HepG2 (cell line): ENCODE measurements at regions not wholly inside any gene's neighbourhood (a gene's known extent, or its start where the extent isn't known, plus 50 kb on each side); places are given as distances from the start of the nearest gene placed in this dataset.

ENCODE experiments used
- ATAC-seq: fragments of 200-7000 bp; cut with Tn5 transposase; 3 replicates; pipeline ENCODE4 v1.9.1; 2020; ENCODE audit warnings: mild to moderate bottlenecking, moderate library complexity
- BruUV-seq: library from RNA; stranded (reverse); fragments of 400-500 nt; replicated peaks from 2 replicates; lab custom pipeline; 2021; lab: Mats Ljungman, UMichigan
- CTCF ChIA-PET: fragments of 300-600 bp; formaldehyde crosslinking; extraction: SDS; loops from one replicate; lab custom pipeline; 2021; ENCODE audit warnings: low total read pairs, inconsistent platforms, low intra/inter-chr PET ratio; lab: Yijun Ruan, JAX
- POLR2A ChIA-PET: fragments of 350-600 bp; sonication (Branson Sonifier 250); formaldehyde crosslinking; loops from one replicate; lab custom pipeline; 2020; ENCODE audit warnings: antibody characterized with exemption, inconsistent platforms; lab: Yijun Ruan, JAX
- DNase-seq: peaks from one replicate; pipeline ENCODE4 v3.0.0-alpha.2; 2015; ENCODE audit warnings: low spot score
- FAIRE-seq: peaks from 3 replicates; lab custom pipeline; 2011; peaks lifted over from hg19 to GRCh38; lab: Jason Lieb, UNC
- H2AFZ ChIP-seq: one replicate; pipeline ENCODE4 v1.6.1; 2011; ENCODE audit warnings: low read length, inconsistent platforms
- H3K27ac ChIP-seq: fragments of 300-600 bp; 3 replicates; pipeline ENCODE4 v1.8.0; 2011; ENCODE audit warnings: mixed run types, mild to moderate bottlenecking, mixed read lengths, low read length, inconsistent platforms; ENCODE audit not compliant: insufficient read depth; ENCODE audit errors: extremely low read length
- H3K27me3 ChIP-seq, 2 experiments: fragments of 200-600 bp in 1 of 2; 2 replicates in 1 of 2; 3 replicates in 1 of 2; pipeline versions ENCODE4 v1.6.0 to v1.8.0; 2011; ENCODE audit warnings: low read length in 2 of 2, mild to moderate bottlenecking in 2 of 2, moderate library complexity in 2 of 2, inconsistent platforms in 1 of 2; ENCODE audit not compliant: insufficient read depth in 2 of 2, control insufficient read depth in 1 of 2
- H3K36me3 ChIP-seq, 2 experiments: fragments of 200-600 bp in 1 of 2; replicated peaks in 1 of 2; 2 replicates in 1 of 2; 3 replicates in 1 of 2; pipeline versions ENCODE4 v1.5.1 to v1.8.0; 2011; ENCODE audit warnings: low read length in 2 of 2, inconsistent platforms in 1 of 2; ENCODE audit not compliant: insufficient read depth in 2 of 2, control insufficient read depth in 1 of 2
- H3K4me1 ChIP-seq: 2 replicates; pipeline ENCODE4 v1.5.1; 2012; ENCODE audit warnings: low read length, inconsistent platforms; ENCODE audit not compliant: insufficient read depth
- H3K4me2 ChIP-seq: 2 replicates; pipeline ENCODE4 v1.6.0; 2011; ENCODE audit warnings: low read depth, low read length, inconsistent platforms
- H3K4me3 ChIP-seq, 3 experiments: fragments of 200-600 bp in 1 of 3; sonication (generic), shearing (Covaris generic) in 1 of 3; replicated peaks in 1 of 3; 2 replicates each; pipeline ENCODE4 v1.5.1; 2011 to 2016; ENCODE audit warnings: low read length in 3 of 3, inconsistent platforms in 2 of 3, low read depth in 2 of 3, mild to moderate bottlenecking in 2 of 3, control low read depth in 1 of 3, mixed read lengths in 1 of 3; ENCODE audit not compliant: insufficient read depth in 1 of 3
- H3K79me2 ChIP-seq: one replicate; pipeline ENCODE4 v1.6.1; 2011; ENCODE audit warnings: low read length, inconsistent platforms; ENCODE audit not compliant: insufficient read depth
- H3K9ac ChIP-seq: 2 replicates; pipeline ENCODE4 v1.6.0; 2011; ENCODE audit warnings: mild to moderate bottlenecking, low read depth, low read length, inconsistent platforms; ENCODE audit not compliant: insufficient read depth
- H3K9me3 ChIP-seq: 2 replicates; pipeline ENCODE4 v1.5.1; 2012; ENCODE audit warnings: mild to moderate bottlenecking, low read length
- H4K20me1 ChIP-seq: 2 replicates; pipeline ENCODE4 v1.6.0; 2011; ENCODE audit warnings: inconsistent platforms, mild to moderate bottlenecking, low read length, moderate library complexity; ENCODE audit not compliant: insufficient read depth
- SIX4 ChIP-seq: sonication (generic); formaldehyde crosslinking; IDR thresholded peaks from 2 replicates; pipeline ENCODE4 v1.4.0; 2020; ENCODE audit warnings: missing genetic modification reagents
- SOX13 ChIP-seq, 3 experiments: fragments of 450-650 bp in 1 of 3; sonication (generic) in 1 of 3; formaldehyde crosslinking in 1 of 3; IDR thresholded peaks in 2 of 3; conservative IDR thresholded peaks in 1 of 3; 2 replicates each; pipeline versions ENCODE4 v1.5.0 to v1.6.1; 2016 to 2020; ENCODE audit warnings: antibody characterized with exemption in 1 of 3, mild to moderate bottlenecking in 1 of 3, missing compliant biosample characterization in 1 of 3, missing genetic modification reagents in 1 of 3, moderate library complexity in 1 of 3
- ZBTB7A ChIP-seq: sonication (generic); formaldehyde crosslinking; IDR thresholded peaks from 2 replicates; pipeline ENCODE4 v1.8.0; 2022; ENCODE audit warnings: mild to moderate bottlenecking, missing genetic modification reagents
- ZMYM4 ChIP-seq: sonication (generic); formaldehyde crosslinking; IDR thresholded peaks from 2 replicates; pipeline ENCODE4 v1.8.1; 2023; ENCODE audit warnings: mild to moderate bottlenecking, missing genetic modification reagents
- WGBS: methylation state at CpG from one replicate; pipeline ENCODE4 v1.1.6; 2017; ENCODE audit warnings: low lambda C conversion rate; 5-methylcytosine and 5-hydroxymethylcytosine counted together
- in situ Hi-C: cut with HindIII; loops from 2 replicates; pipeline ENCODE4 v1.10.0; 2017; ENCODE audit warnings: low pct_unique_long_range_greater_than_20kb; ENCODE audit not compliant: extremely low pct_ligation_motif_present
- intact Hi-C: fragments of 100-400 bp; cut with micrococcal nuclease; formaldehyde crosslinking; loops from one replicate; pipeline ENCODE4 v1.10.0; 2022; ENCODE audit not compliant: unreplicated experiment
- TF ChIP-seq, protein P1 (sequence below): sonication (generic); formaldehyde crosslinking; IDR thresholded peaks from 2 replicates; pipeline ENCODE4 v1.5.0; 2020; ENCODE audit warnings: mild to moderate bottlenecking, missing genetic modification reagents
- TF ChIP-seq, protein P2 (sequence below), 2 experiments: fragments of 450-650 bp in 1 of 2; sonication (generic) in 1 of 2; formaldehyde crosslinking in 1 of 2; IDR thresholded peaks; 2 replicates each; pipeline versions ENCODE4 v1.6.1 to v1.8.0; 2016 to 2022; ENCODE audit warnings: antibody characterized with exemption in 1 of 2, mild to moderate bottlenecking in 1 of 2, missing genetic modification reagents in 1 of 2

DNA sequence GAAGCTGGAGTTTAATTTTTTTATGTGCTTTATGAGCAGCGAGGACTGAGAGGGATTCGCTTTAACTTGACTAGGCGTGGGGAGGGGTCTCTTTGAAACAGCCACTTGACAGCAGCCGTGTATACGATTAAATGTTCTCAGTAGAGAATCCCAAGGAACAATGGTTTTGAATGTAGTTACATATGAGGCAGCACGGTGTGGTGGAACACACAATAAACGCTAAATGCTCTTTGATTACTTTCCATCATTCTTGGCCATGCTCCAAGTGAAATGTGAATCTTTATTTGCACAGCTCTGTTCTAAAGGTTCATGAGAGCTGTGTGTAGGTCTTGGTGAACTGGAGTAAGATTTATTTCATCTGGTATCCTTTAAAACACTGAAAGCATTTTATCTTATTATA, 251.4 kb upstream of the TGFBR2 start:
- Histone ChIP-seq H3K9me3 (no peaks in the 10 kb centered on the region), H3K79me2 (no peaks in the 10 kb centered on the region), H3K4me3 (no peak overlapping the region), H3K9ac (no peak overlapping the region)
- 87% methylated on average over 7 of the region's 7 CpGs for WGBS
- intact Hi-C loops, result no loop called here
- ChIA-PET POLR2A (interaction anchor here (0.6 kb wide), 1 partner anchor 251 kb away, joined by 3 read pairs; the partner anchor contains the start of gene TGFBR2), CTCF (no interaction called here)
- in situ Hi-C loops, result no loop called here
- TF ChIP-seq, protein P1, sequence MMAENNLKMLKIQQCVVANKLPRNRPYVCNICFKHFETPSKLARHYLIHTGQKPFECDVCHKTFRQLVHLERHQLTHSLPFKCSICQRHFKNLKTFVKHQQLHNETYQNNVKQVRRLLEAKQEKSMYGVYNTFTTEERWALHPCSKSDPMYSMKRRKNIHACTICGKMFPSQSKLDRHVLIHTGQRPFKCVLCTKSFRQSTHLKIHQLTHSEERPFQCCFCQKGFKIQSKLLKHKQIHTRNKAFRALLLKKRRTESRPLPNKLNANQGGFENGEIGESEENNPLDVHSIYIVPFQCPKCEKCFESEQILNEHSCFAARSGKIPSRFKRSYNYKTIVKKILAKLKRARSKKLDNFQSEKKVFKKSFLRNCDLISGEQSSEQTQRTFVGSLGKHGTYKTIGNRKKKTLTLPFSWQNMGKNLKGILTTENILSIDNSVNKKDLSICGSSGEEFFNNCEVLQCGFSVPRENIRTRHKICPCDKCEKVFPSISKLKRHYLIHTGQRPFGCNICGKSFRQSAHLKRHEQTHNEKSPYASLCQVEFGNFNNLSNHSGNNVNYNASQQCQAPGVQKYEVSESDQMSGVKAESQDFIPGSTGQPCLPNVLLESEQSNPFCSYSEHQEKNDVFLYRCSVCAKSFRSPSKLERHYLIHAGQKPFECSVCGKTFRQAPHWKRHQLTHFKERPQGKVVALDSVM (CRISPR knock-in tag), result no peak
- no peak for TF ChIP-seq SOX13 (IDR thresholded peaks at IDR 0.05)
- TF ChIP-seq SOX13 (CRISPR knock-in tag; conservative IDR thresholded peaks at IDR 0.05 in 1 of 2, IDR thresholded peaks at IDR 0.05 in 1 of 2), result peak in 1 of 2 experiments; percentile 62; a peak in 1 of 4 replicates
- TF ChIP-seq ZBTB7A (CRISPR knock-in tag), result no peak
- TF ChIP-seq SIX4 (CRISPR knock-in tag), result peak; percentile 66
- 0 out of 2 replicates have a peak, but pooled peaks have one; percentile 47 for TF ChIP-seq ZMYM4 (CRISPR knock-in tag)
- TF ChIP-seq, all 625 proteins: peak for 3
- Histone ChIP-seq H3K36me3 (no peaks in the 10 kb centered on the region), H3K4me2 (no peak overlapping the region), H4K20me1 (no peaks in the 10 kb centered on the region), H3K4me1 (peaks cover 52% of the 10 kb centered on the region), H2AFZ (no peak overlapping the region), H3K27ac (no peak overlapping the region), H3K27me3 (no peaks in the 10 kb centered on the region)
- no TSS peak for BruUV-seq
- DNase-seq (peak; percentile 56), ATAC-seq (peak; percentile 27; the same call in 2 of the 3 replicates), FAIRE-seq (no peak)

DNA sequence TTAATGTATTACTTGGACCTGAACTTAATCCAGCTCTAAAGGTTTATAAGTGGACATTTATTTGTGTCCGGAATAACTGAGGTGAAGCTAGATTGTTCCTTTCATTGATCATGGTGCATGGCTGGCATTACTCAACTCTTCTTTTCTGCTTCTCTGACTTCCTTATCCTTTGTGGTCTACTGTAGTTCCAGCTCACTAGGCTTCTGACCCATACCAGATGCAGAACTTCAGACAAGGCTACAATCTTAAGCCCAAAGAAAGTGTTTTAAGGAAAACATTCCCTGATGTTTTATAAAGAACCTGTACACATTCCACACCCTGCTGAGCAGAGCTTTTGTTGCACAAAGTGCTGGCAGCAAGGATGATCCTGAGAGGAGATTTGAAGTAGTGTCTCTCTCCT, 250.8 kb upstream of the TGFBR2 start:
- DNase-seq (no peak), FAIRE-seq (no peak), ATAC-seq (no peak)
- in situ Hi-C loops, result no loop called here
- H3K4me3 ChIP-seq, result no peak overlapping the region
- no peaks in the 10 kb centered on the region for H3K9me3 ChIP-seq
- H4K20me1 ChIP-seq, result no peaks in the 10 kb centered on the region
- no peaks in the 10 kb centered on the region for H3K36me3 ChIP-seq
- intact Hi-C loops, result no loop called here
- WGBS, result 100% methylated on average over 1 of the region's 1 CpG
- no peaks in the 10 kb centered on the region for H3K27me3 ChIP-seq
- CTCF ChIA-PET, result no interaction called here
- no peak overlapping the region for H3K4me2 ChIP-seq
- H3K9ac ChIP-seq, result no peak overlapping the region
- no peaks in the 10 kb centered on the region for H3K79me2 ChIP-seq
- peaks cover 48% of the 10 kb centered on the region for H3K4me1 ChIP-seq
- no peak overlapping the region for H2AFZ ChIP-seq
- BruUV-seq, result no TSS peak
- POLR2A ChIA-PET, result no interaction called here
- no peak overlapping the region for H3K27ac ChIP-seq
- TF ChIP-seq, protein P2, sequence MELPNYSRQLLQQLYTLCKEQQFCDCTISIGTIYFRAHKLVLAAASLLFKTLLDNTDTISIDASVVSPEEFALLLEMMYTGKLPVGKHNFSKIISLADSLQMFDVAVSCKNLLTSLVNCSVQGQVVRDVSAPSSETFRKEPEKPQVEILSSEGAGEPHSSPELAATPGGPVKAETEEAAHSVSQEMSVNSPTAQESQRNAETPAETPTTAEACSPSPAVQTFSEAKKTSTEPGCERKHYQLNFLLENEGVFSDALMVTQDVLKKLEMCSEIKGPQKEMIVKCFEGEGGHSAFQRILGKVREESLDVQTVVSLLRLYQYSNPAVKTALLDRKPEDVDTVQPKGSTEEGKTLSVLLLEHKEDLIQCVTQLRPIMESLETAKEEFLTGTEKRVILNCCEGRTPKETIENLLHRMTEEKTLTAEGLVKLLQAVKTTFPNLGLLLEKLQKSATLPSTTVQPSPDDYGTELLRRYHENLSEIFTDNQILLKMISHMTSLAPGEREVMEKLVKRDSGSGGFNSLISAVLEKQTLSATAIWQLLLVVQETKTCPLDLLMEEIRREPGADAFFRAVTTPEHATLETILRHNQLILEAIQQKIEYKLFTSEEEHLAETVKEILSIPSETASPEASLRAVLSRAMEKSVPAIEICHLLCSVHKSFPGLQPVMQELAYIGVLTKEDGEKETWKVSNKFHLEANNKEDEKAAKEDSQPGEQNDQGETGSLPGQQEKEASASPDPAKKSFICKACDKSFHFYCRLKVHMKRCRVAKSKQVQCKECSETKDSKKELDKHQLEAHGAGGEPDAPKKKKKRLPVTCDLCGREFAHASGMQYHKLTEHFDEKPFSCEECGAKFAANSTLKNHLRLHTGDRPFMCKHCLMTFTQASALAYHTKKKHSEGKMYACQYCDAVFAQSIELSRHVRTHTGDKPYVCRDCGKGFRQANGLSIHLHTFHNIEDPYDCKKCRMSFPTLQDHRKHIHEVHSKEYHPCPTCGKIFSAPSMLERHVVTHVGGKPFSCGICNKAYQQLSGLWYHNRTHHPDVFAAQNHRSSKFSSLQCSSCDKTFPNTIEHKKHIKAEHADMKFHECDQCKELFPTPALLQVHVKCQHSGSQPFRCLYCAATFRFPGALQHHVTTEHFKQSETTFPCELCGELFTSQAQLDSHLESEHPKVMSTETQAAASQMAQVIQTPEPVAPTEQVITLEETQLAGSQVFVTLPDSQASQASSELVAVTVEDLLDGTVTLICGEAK (IDR thresholded peaks at IDR 0.05), result no peak
- TF ChIP-seq, protein P2 (CRISPR knock-in tag; IDR thresholded peaks at IDR 0.05), result no peak
